IMR-90 (cell line): ENCODE measurements at regions not wholly inside any gene's neighbourhood (a gene's known extent, or its start where the extent isn't known, plus 50 kb on each side); places are given as distances from the start of the nearest gene placed in this dataset.

Experiments
- ATAC-seq: fragments of 200-7000 bp; cut with Tn5 transposase; 2 replicates; pipeline ENCODE4 v1.9.1; 2020; ENCODE audit warnings: low read depth, mild to moderate bottlenecking, moderate library complexity
- BruUV-seq: library from RNA; stranded (reverse); fragments of 400-500 nt; replicated peaks from 2 replicates; lab custom pipeline; 2021; lab: Mats Ljungman, UMichigan
- CTCF ChIA-PET: fragments of 300-600 bp; formaldehyde crosslinking; extraction: SDS; loops from one replicate; lab custom pipeline; 2021; ENCODE audit warnings: antibody characterized with exemption; lab: Yijun Ruan, JAX
- POLR2A ChIA-PET: fragments of 300-600 bp; sonication (Branson Sonifier 250); formaldehyde crosslinking; loops from one replicate; lab custom pipeline; 2022; ENCODE audit warnings: antibody characterized with exemption; ENCODE audit not compliant: unreplicated experiment; lab: Charles Lee
- DNase-seq: peaks from one replicate; pipeline ENCODE4 v3.0.0; 2013
- H2AFZ ChIP-seq: replicated peaks from 2 replicates; pipeline ENCODE3; 2013; ENCODE audit warnings: low read length, mild to moderate bottlenecking; ENCODE audit not compliant: poor library complexity
- H2AK5ac ChIP-seq: 2 replicates; pipeline ENCODE4 v1.6.1; 2013; ENCODE audit warnings: low read depth, low read length, inconsistent platforms
- H2AK9ac ChIP-seq: replicated peaks from 2 replicates; pipeline ENCODE3; 2013; ENCODE audit warnings: mild to moderate bottlenecking, low read depth, low read length, moderate library complexity; ENCODE audit not compliant: poor library complexity
- H2BK120ac ChIP-seq: 2 replicates; pipeline ENCODE4 v1.6.1; 2013; ENCODE audit warnings: low read depth, low read length, inconsistent platforms
- H2BK15ac ChIP-seq: 3 replicates; pipeline ENCODE4 v1.6.1; 2013; ENCODE audit warnings: low read depth, low read length, inconsistent platforms
- H2BK20ac ChIP-seq: 2 replicates; pipeline ENCODE4 v1.6.1; 2013; ENCODE audit warnings: low read depth, mild to moderate bottlenecking, inconsistent platforms, low read length, moderate library complexity
- H2BK5ac ChIP-seq: 2 replicates; pipeline ENCODE4 v1.6.1; 2013; ENCODE audit warnings: mild to moderate bottlenecking, low read depth, low read length, inconsistent platforms; ENCODE audit not compliant: poor library complexity, severe bottlenecking
- H3K14ac ChIP-seq: replicated peaks from 2 replicates; pipeline ENCODE4 v1.6.1; 2013; ENCODE audit warnings: low read depth, low read length, inconsistent platforms
- H3K18ac ChIP-seq: 2 replicates; pipeline ENCODE4 v1.6.1; 2013; ENCODE audit warnings: low read depth, low read length, control low read depth
- H3K23ac ChIP-seq: 2 replicates; pipeline ENCODE4 v1.6.1; 2013; ENCODE audit warnings: low read depth, low read length, inconsistent platforms
- H3K27ac ChIP-seq: 2 replicates; pipeline ENCODE4 v1.5.1; 2013; ENCODE audit warnings: mild to moderate bottlenecking, control low read depth, low read length; ENCODE audit not compliant: insufficient read depth
- H3K27me3 ChIP-seq: 2 replicates; pipeline ENCODE4 v1.6.1; 2013; ENCODE audit warnings: low read length; ENCODE audit not compliant: control insufficient read depth, insufficient read depth
- H3K36me3 ChIP-seq: 2 replicates; pipeline ENCODE4 v1.6.1; 2013; ENCODE audit warnings: low read length, mixed read lengths; ENCODE audit not compliant: control insufficient read depth, insufficient read depth
- H3K4ac ChIP-seq: 2 replicates; pipeline ENCODE4 v1.6.1; 2013; ENCODE audit warnings: low read depth, low read length, inconsistent platforms
- H3K4me1 ChIP-seq: 2 replicates; pipeline ENCODE4 v1.6.1; 2013; ENCODE audit warnings: low read length, mixed read lengths; ENCODE audit not compliant: control insufficient read depth, insufficient read depth
- H3K4me2 ChIP-seq: 2 replicates; pipeline ENCODE4 v1.6.1; 2013; ENCODE audit warnings: low read depth, mild to moderate bottlenecking, control low read depth, low read length, moderate library complexity
- H3K4me3 ChIP-seq: 2 replicates; pipeline ENCODE4 v1.5.1; 2013; ENCODE audit warnings: low read depth, mild to moderate bottlenecking, control low read depth, low read length, moderate library complexity; ENCODE audit not compliant: insufficient read depth
- H3K56ac ChIP-seq: 2 replicates; pipeline ENCODE4 v1.6.1; 2013; ENCODE audit warnings: low read length, inconsistent platforms; ENCODE audit not compliant: insufficient read depth; ENCODE audit errors: extremely low read depth
- H3K79me1 ChIP-seq, 2 experiments: 2 replicates each; pipeline ENCODE4 v1.6.1; 2013; ENCODE audit warnings: low read length in 2 of 2, inconsistent platforms in 1 of 2, low read depth in 1 of 2
- H3K9ac ChIP-seq: 2 replicates; pipeline ENCODE4 v1.6.1; 2013; ENCODE audit warnings: low read depth, low read length, control low read depth
- H3K9me1 ChIP-seq: 2 replicates; pipeline ENCODE4 v1.6.1; 2013; ENCODE audit warnings: low read length, inconsistent platforms; ENCODE audit not compliant: insufficient read depth
- H3K9me3 ChIP-seq: 2 replicates; pipeline ENCODE4 v1.6.1; 2013; ENCODE audit warnings: low read length; ENCODE audit not compliant: control insufficient read depth, insufficient read depth
- H4K20me1 ChIP-seq: 2 replicates; pipeline ENCODE4 v1.6.1; 2013; ENCODE audit warnings: low read length, inconsistent platforms; ENCODE audit not compliant: insufficient read depth
- H4K5ac ChIP-seq: 2 replicates; pipeline ENCODE4 v1.6.1; 2013; ENCODE audit warnings: mild to moderate bottlenecking, low read depth, low read length, control low read depth
- H4K8ac ChIP-seq, 2 experiments: 2 replicates each; pipeline ENCODE4 v1.6.1; 2013; ENCODE audit warnings: low read depth in 2 of 2, low read length in 2 of 2, control low read depth in 1 of 2, inconsistent platforms in 1 of 2
- H4K91ac ChIP-seq: 2 replicates; pipeline ENCODE4 v1.6.1; 2013; ENCODE audit warnings: low read depth, low read length, inconsistent platforms; ENCODE audit not compliant: insufficient read depth
- BHLHE40 ChIP-seq: fragments of 150-350 bp; IDR thresholded peaks from 2 replicates; pipeline ENCODE4 v1.6.1; 2016; ENCODE audit warnings: mild to moderate bottlenecking, low read depth, low read length
- CTCF ChIP-seq: conservative IDR thresholded peaks from 2 replicates; pipeline ENCODE4 v1.5.1; 2012; ENCODE audit warnings: mild to moderate bottlenecking, low read depth, low read length, improper control_type of control experiment
- ELK1 ChIP-seq: fragments of 150-350 bp; IDR thresholded peaks from 2 replicates; pipeline ENCODE4 v1.6.1; 2016; ENCODE audit warnings: low read depth, mild to moderate bottlenecking, low read length, moderate library complexity, borderline replicate concordance
- MAFK ChIP-seq: IDR thresholded peaks from 2 replicates; pipeline ENCODE4 v1.6.1; 2012; ENCODE audit warnings: low read depth, low read length, improper control_type of control experiment
- NFE2L2 ChIP-seq: fragments of 150-350 bp; IDR thresholded peaks from 2 replicates; pipeline ENCODE4 v1.6.1; 2016; ENCODE audit warnings: low read depth, mild to moderate bottlenecking, low read length
- POLR2A ChIP-seq: IDR thresholded peaks from 2 replicates; pipeline ENCODE4 v1.6.1; 2012; ENCODE audit warnings: mild to moderate bottlenecking, low read depth, low read length
- RAD21 ChIP-seq: IDR thresholded peaks from 2 replicates; pipeline ENCODE4 v1.6.1; 2012; ENCODE audit warnings: low read length, improper control_type of control experiment
- RCOR1 ChIP-seq: IDR thresholded peaks from 2 replicates; pipeline ENCODE4 v1.6.1; 2012; ENCODE audit warnings: mild to moderate bottlenecking, low read length, improper control_type of control experiment; ENCODE audit not compliant: insufficient replicate concordance
- SMC3 ChIP-seq: fragments of 150-350 bp; IDR thresholded peaks from 2 replicates; pipeline ENCODE4 v1.6.1; 2016; ENCODE audit warnings: low read depth, mild to moderate bottlenecking, antibody characterized with exemption, low read length, moderate library complexity
- USF2 ChIP-seq: fragments of 150-350 bp; IDR thresholded peaks from 2 replicates; pipeline ENCODE4 v1.6.1; 2017; ENCODE audit warnings: mild to moderate bottlenecking, antibody characterized with exemption, low read length, low read depth
- WGBS, 2 experiments: methylation state at CpG; one replicate each; pipeline versions ENCODE4 v1.1.5 to v1.1.7; 2013; ENCODE audit warnings: missing lambda C conversion rate in 2 of 2; ENCODE audit not compliant: insufficient read length in 1 of 2; ENCODE audit errors: extremely low coverage in 2 of 2; 5-methylcytosine and 5-hydroxymethylcytosine counted together
- dilution Hi-C: fragments of 300-500 bp; cut with HindIII; formaldehyde crosslinking; loops from one replicate; pipeline ENCODE4 v1.14.3; 2018; ENCODE audit warnings: low sequenced_read_pairs; ENCODE audit not compliant: unreplicated experiment
- in situ Hi-C: fragments of 300-500 bp; cut with MboI; formaldehyde crosslinking; loops from 3 replicates; pipeline ENCODE4 v1.14.3; 2019; ENCODE audit warnings: low sequenced_read_pairs, inconsistent platforms, mixed read lengths
- intact Hi-C: fragments of 100-400 bp; cut with micrococcal nuclease; formaldehyde crosslinking; loops from 2 replicates; pipeline ENCODE4 v1.10.0; 2022

GRCh38 chr1:93021539-93022134 lies 57.4 kb upstream of the MTF2 start:
- ATAC-seq (peak; percentile 86), DNase-seq (peak; percentile 61)
- Histone ChIP-seq H2AK5ac (no peak overlapping the region), H3K4me3 (no peak overlapping the region), H4K5ac (no peak overlapping the region), H3K4me2 (no peak overlapping the region), H2BK5ac (no peak overlapping the region), H3K4ac (no peak overlapping the region), H3K27me3 (peaks cover 28% of the 10 kb centered on the region), H3K9me1 (peaks cover 1% of the 10 kb centered on the region), H2AK9ac (no peak overlapping the region), H2AFZ (no peak overlapping the region), H3K56ac (no peak overlapping the region), H3K4me1 (peaks cover under 1% of the 10 kb centered on the region; the same call in 1 of the 2 replicates), H3K36me3 (no peaks in the 10 kb centered on the region), H4K20me1 (no peaks in the 10 kb centered on the region), H3K27ac (no peak overlapping the region), H2BK20ac (no peak overlapping the region), H3K9me3 (no peaks in the 10 kb centered on the region), H3K9ac (no peak overlapping the region), H2BK120ac (no peak overlapping the region), H3K23ac (no peak overlapping the region), H4K91ac (no peak overlapping the region), H3K14ac (no peak overlapping the region), H3K18ac (no peak overlapping the region), H4K8ac (no peak overlapping the region), H2BK15ac (no peak overlapping the region), H3K79me1 (no peaks in the 10 kb centered on the region)
- intact Hi-C loops, result loop anchor here (2.0 to 10.0 kb wide), 4 partner anchors 41 to 853 kb away; partner anchors contain the start of gene DNTTIP2
- BruUV-seq, result no TSS peak
- no peak for TF ChIP-seq POLR2A
- TF ChIP-seq MAFK, result no peak
- TF ChIP-seq USF2, result no peak
- TF ChIP-seq ELK1, result no peak
- TF ChIP-seq NFE2L2, result no peak
- TF ChIP-seq CTCF, result peak; percentile 73
- TF ChIP-seq BHLHE40, result no peak
- TF ChIP-seq RCOR1, result no peak
- TF ChIP-seq SMC3, result peak; percentile 40
- peak; percentile 67 for TF ChIP-seq RAD21
- ChIA-PET POLR2A (no interaction called here), CTCF (interaction anchor here (0.6 to 1.0 kb wide), 2 partner anchors 13 to 41 kb away, joined by 4 to 5 read pairs; no protein-coding TSS in a partner anchor)
- in situ Hi-C loops, result loop anchor here (25.0 kb wide), 1 partner anchor 841 kb away; no protein-coding TSS in a partner anchor
- dilution Hi-C loops, result no loop called here
- WGBS, 2 experiments, result no CpG with 5 or more reads among the region's 4 CpGs
